Endothelial cell of umbilical vein (primary cell): ENCODE measurements at regions not wholly inside any gene's neighbourhood (a gene's known extent, or its start where the extent isn't known, plus 50 kb on each side); places are given as distances from the start of the nearest gene placed in this dataset.

Experiments
- CTCF ChIP-seq, 2 donors: IDR thresholded peaks; 1 replicate in 1 of 2; 2 replicates in 1 of 2; pipeline ENCODE4 v1.5.1; 2011; ENCODE audit warnings: low read length in 2 of 2, mild to moderate bottlenecking in 2 of 2, moderate library complexity in 2 of 2, control low read depth in 1 of 2, inconsistent platforms in 1 of 2, low read depth in 1 of 2; ENCODE audit not compliant: insufficient read depth in 1 of 2; ENCODE audit errors: extremely low read depth in 1 of 2
- EZH2 ChIP-seq: IDR thresholded peaks from 2 replicates; pipeline ENCODE4 v1.6.1; 2012; ENCODE audit warnings: borderline replicate concordance, low read depth, mild to moderate bottlenecking, moderate library complexity, low read length, inconsistent platforms; ENCODE audit not compliant: severe bottlenecking
- POLR2A ChIP-seq: IDR thresholded peaks from 2 replicates; pipeline ENCODE4 v1.6.1; 2012; ENCODE audit warnings: low read depth, mild to moderate bottlenecking, control low read depth, low read length

DNA sequence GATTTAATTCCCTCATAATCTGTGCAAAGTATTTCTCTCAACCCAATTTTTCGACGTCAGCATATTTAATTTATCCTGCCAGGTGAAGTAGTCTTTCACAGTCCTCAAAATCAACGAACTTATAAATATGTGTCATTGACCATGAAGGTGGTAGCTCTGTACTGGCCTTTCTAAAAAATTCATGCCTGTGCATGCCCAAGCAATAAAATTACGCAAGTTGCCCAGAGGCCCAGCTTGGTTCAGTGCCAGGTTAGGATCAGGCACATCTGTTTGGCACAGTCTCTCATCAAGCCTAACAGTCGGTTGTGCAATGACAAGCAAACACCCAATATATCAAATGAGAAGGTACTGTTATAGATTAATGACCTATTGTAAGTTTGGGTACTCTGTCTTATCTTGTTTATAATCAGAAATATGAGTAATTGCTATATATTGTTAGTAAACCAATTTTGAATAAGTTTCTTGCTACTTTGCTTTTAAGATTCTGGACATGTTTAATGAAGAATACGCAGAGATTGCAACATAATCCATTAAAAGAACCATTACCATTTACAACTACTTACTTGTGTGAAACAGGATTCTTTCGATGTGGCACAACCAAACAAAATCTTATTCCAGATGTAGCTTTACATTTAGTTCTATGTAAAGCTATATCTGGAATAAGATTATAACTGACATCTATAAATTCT, 159.0 kb upstream of the IL12A start:
- TF ChIP-seq POLR2A = no peak
- no peak for TF ChIP-seq CTCF (IDR thresholded peaks at IDR 0.05; ENCODE audit: extremely low read depth in 1 of 2, insufficient read depth in 1 of 2, low read depth in 1 of 2, low read length in 2 of 2)
- no peak for TF ChIP-seq EZH2
